ENCODE measurements at regions not wholly inside any gene's neighbourhood (a gene's known extent, or its start where the extent isn't known, plus 50 kb on each side); places are given as distances from the start of the nearest gene placed in this dataset.
"Not testable (repeated sequence)": the region's sequence is repeated elsewhere in the genome, so short reads cannot be mapped to it uniquely, and the experiment has no call there.

DNA sequence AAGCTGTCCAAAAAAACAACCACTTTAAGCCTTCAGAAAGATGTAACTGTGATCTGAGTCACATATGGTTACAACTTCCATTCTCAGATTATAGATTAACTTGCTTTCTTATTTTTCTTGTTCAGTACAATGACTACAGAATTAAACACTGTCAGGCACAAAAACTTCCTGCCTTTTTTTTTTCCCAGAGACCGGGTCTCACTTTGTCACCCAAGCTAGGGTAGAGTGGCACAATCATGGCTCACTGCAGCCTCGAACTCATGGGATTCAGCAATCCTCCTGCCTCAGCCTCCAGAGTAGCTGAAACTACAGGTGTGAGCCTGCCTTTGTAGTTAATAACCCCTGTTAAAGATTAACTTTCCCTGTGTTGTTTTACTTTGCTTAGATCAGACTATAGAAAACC lies 163.2 kb downstream of the AVL9 start:
- H3K4me3 ChIP-seq (ENCODE audit: low read depth, low read length, poor library complexity, severe bottlenecking): no peak overlapping the region
- no peaks in the 10 kb centered on the region for H3K79me2 ChIP-seq (ENCODE audit: insufficient read depth, low read length)
- TF ChIP-seq EZH2 (IDR thresholded peaks at IDR 0.05; ENCODE audit: borderline replicate concordance, low read length): no peak
- TF ChIP-seq, protein P1, sequence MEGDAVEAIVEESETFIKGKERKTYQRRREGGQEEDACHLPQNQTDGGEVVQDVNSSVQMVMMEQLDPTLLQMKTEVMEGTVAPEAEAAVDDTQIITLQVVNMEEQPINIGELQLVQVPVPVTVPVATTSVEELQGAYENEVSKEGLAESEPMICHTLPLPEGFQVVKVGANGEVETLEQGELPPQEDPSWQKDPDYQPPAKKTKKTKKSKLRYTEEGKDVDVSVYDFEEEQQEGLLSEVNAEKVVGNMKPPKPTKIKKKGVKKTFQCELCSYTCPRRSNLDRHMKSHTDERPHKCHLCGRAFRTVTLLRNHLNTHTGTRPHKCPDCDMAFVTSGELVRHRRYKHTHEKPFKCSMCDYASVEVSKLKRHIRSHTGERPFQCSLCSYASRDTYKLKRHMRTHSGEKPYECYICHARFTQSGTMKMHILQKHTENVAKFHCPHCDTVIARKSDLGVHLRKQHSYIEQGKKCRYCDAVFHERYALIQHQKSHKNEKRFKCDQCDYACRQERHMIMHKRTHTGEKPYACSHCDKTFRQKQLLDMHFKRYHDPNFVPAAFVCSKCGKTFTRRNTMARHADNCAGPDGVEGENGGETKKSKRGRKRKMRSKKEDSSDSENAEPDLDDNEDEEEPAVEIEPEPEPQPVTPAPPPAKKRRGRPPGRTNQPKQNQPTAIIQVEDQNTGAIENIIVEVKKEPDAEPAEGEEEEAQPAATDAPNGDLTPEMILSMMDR (IDR thresholded peaks at IDR 0.05; ENCODE audit: low read length): no peak
- H3K36me3 ChIP-seq (ENCODE audit: insufficient read depth, low read length): no peaks in the 10 kb centered on the region
- H3K9ac ChIP-seq (ENCODE audit: low read length): no peak overlapping the region
- H3K9me2 ChIP-seq (ENCODE audit: low read depth, low read length): no peaks in the 10 kb centered on the region
- no peaks in the 10 kb centered on the region for H3K4me1 ChIP-seq (ENCODE audit: insufficient read depth, low read length, severe bottlenecking)
- no peaks in the 10 kb centered on the region for H3K27me3 ChIP-seq (ENCODE audit: insufficient read depth, low read length)
- no peak overlapping the region for H2AFZ ChIP-seq (ENCODE audit: low read length)
- no peaks in the 10 kb centered on the region for H3F3A ChIP-seq (ENCODE audit: insufficient read depth, low read length)
- no peaks in the 10 kb centered on the region for H4K20me1 ChIP-seq (ENCODE audit: insufficient read depth, low read length)
- H3K4me2 ChIP-seq (ENCODE audit: low read length): no peak overlapping the region
- H3K9me3 ChIP-seq (ENCODE audit: low read length): no peaks in the 10 kb centered on the region
- H3K27ac ChIP-seq (ENCODE audit: low read depth, low read length, poor library complexity, severe bottlenecking): no peak overlapping the region

DNA sequence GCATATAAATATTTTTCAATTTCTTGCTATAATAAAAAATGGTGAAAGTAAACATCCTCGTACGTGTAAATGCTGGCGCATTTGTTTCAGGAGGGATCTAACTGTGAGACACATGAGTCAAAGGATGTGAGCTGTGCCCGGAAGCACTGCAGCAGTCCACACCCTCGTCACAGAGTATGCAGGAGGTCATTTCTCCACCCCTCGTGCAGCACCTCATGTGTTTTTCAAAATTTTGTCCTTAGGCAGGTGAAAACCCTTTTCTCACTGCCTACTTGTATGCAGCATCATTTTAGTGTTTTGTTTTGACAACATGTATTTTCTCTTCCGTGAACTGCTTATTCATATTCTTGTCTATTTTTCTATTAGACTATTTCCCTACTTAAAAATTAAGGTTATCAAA lies 162.7 kb downstream of the AVL9 start:
- no peak overlapping the region for H3K27ac ChIP-seq (ENCODE audit: low read depth, low read length, poor library complexity, severe bottlenecking)
- no peak overlapping the region for H3K4me3 ChIP-seq (ENCODE audit: low read depth, low read length, poor library complexity, severe bottlenecking)
- no peaks in the 10 kb centered on the region for H3K4me1 ChIP-seq (ENCODE audit: insufficient read depth, low read length, severe bottlenecking)

DNA sequence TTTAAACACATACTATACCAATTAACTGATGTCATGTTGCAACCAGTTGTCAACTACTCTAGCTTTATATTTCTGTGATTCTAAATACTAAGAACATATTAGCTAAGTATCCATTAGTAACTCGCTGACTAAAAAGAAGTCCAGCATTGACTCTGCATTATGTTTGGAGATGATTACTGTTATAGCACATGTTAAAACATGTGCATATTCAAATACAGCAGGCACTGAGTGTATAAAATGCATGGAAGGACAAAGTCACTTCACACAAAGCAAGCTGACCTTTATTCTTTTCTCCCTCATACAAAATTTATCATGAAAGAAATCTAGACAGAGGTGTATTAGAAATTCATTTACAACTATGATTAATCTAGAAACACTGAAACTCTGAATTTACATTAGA lies 159.3 kb downstream of the AVL9 start:
- not testable (repeated sequence) for H3K9ac ChIP-seq (ENCODE audit: low read length); H3K4me1 ChIP-seq (ENCODE audit: insufficient read depth, low read length, severe bottlenecking); H2AFZ ChIP-seq (ENCODE audit: low read length); H3K9me3 ChIP-seq (ENCODE audit: low read length); H3K9me2 ChIP-seq (ENCODE audit: low read depth, low read length); H4K20me1 ChIP-seq (ENCODE audit: insufficient read depth, low read length); H3K79me2 ChIP-seq (ENCODE audit: insufficient read depth, low read length); H3K27me3 ChIP-seq (ENCODE audit: insufficient read depth, low read length); H3K27ac ChIP-seq (ENCODE audit: low read depth, low read length, poor library complexity, severe bottlenecking); H3F3A ChIP-seq (ENCODE audit: insufficient read depth, low read length); H3K4me3 ChIP-seq (ENCODE audit: low read depth, low read length, poor library complexity, severe bottlenecking); H3K36me3 ChIP-seq (ENCODE audit: insufficient read depth, low read length); H3K4me2 ChIP-seq (ENCODE audit: low read length)

More for the DNA sequence above, 162.7 kb downstream of the AVL9 start:
- H3K4me2 ChIP-seq (ENCODE audit: low read length): no peak overlapping the region
- H3K9me2 ChIP-seq (ENCODE audit: low read depth, low read length): no peaks in the 10 kb centered on the region
- H3K27me3 ChIP-seq (ENCODE audit: insufficient read depth, low read length): no peaks in the 10 kb centered on the region
- H3K9ac ChIP-seq (ENCODE audit: low read length): no peak overlapping the region
- no peak for TF ChIP-seq EZH2 (IDR thresholded peaks at IDR 0.05; ENCODE audit: borderline replicate concordance, low read length)
- TF ChIP-seq, protein P1 (IDR thresholded peaks at IDR 0.05; ENCODE audit: low read length): no peak
- H4K20me1 ChIP-seq (ENCODE audit: insufficient read depth, low read length): no peaks in the 10 kb centered on the region
- no peak overlapping the region for H2AFZ ChIP-seq (ENCODE audit: low read length)
- H3F3A ChIP-seq (ENCODE audit: insufficient read depth, low read length): no peaks in the 10 kb centered on the region
- H3K79me2 ChIP-seq (ENCODE audit: insufficient read depth, low read length): no peaks in the 10 kb centered on the region
- H3K9me3 ChIP-seq (ENCODE audit: low read length): no peaks in the 10 kb centered on the region
- H3K36me3 ChIP-seq (ENCODE audit: insufficient read depth, low read length): no peaks in the 10 kb centered on the region

DNA sequence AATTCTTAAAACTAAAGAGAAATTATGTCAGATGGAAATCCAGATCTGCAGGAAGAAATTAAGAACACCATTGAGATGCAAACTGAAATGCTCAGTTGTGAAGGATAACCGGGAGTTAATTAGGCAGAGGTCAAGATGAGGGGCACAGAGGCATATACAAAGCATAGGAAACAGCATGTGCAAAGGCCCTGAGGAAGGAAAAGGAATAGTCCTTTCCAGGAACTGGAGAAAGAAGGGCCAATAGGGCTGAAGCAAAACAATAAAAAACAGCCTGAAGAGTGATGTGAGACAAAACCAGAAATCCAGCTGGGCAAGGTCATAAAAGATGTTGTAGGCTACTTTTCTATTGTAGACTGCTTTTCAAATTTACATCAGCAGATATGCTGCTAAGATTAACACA lies 155.1 kb downstream of the AVL9 start:
- H4K20me1 ChIP-seq (ENCODE audit: insufficient read depth, low read length); H3K79me2 ChIP-seq (ENCODE audit: insufficient read depth, low read length); H3K9me2 ChIP-seq (ENCODE audit: low read depth, low read length); H3K4me1 ChIP-seq (ENCODE audit: insufficient read depth, low read length, severe bottlenecking); H3K27me3 ChIP-seq (ENCODE audit: insufficient read depth, low read length); H3K9ac ChIP-seq (ENCODE audit: low read length); H3K4me2 ChIP-seq (ENCODE audit: low read length); H3K36me3 ChIP-seq (ENCODE audit: insufficient read depth, low read length); H3K4me3 ChIP-seq (ENCODE audit: low read depth, low read length, poor library complexity, severe bottlenecking); H3K27ac ChIP-seq (ENCODE audit: low read depth, low read length, poor library complexity, severe bottlenecking); H3F3A ChIP-seq (ENCODE audit: insufficient read depth, low read length); H3K9me3 ChIP-seq (ENCODE audit: low read length); H2AFZ ChIP-seq (ENCODE audit: low read length): not testable (repeated sequence)
